Thyroid gland (tissue), 4 donors: ENCODE measurements at regions not wholly inside any gene's neighbourhood (a gene's known extent, or its start where the extent isn't known, plus 50 kb on each side); places are given as distances from the start of the nearest gene placed in this dataset.

ENCODE experiments used
- POLR2A ChIP-seq, 2 donors: fragments of 450-650 bp; IDR thresholded peaks; one replicate each; pipeline ENCODE4 v1.6.1; 2017; ENCODE audit warnings: antibody characterized with exemption in 2 of 2, mild to moderate bottlenecking in 2 of 2, moderate library complexity in 1 of 2
- TF ChIP-seq, protein P1 (sequence below), 6 experiments: fragments of 200-600 bp in 3 of 6; fragments of 450-650 bp in 3 of 6; sonication (generic) in 3 of 6; IDR thresholded peaks; one replicate each; pipeline ENCODE4 v1.5.1; 2016 to 2019; ENCODE audit warnings: antibody characterized with exemption in 6 of 6, mild to moderate bottlenecking in 2 of 6, inconsistent platforms in 1 of 6, moderate library complexity in 1 of 6

DNA sequence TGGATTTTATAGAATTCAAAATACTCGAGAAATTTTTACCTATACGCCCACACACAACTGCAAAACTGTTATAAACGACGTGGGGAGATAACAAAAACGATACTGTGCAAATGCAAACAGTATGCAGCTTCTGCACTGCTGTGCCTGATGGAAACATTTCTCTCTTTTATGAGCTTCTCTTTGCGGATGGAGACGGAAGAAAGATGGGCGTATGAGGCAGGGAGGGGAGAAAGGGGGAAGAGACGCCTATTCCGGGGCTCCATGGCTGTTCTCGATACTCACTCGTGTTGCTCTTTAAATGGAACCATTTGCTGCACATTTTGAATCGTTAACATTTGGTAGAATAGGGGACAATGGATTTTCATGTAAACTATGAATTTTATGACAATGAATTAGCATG is 69.1 kb upstream of the EXOC2 start:
- TF ChIP-seq, protein P1, sequence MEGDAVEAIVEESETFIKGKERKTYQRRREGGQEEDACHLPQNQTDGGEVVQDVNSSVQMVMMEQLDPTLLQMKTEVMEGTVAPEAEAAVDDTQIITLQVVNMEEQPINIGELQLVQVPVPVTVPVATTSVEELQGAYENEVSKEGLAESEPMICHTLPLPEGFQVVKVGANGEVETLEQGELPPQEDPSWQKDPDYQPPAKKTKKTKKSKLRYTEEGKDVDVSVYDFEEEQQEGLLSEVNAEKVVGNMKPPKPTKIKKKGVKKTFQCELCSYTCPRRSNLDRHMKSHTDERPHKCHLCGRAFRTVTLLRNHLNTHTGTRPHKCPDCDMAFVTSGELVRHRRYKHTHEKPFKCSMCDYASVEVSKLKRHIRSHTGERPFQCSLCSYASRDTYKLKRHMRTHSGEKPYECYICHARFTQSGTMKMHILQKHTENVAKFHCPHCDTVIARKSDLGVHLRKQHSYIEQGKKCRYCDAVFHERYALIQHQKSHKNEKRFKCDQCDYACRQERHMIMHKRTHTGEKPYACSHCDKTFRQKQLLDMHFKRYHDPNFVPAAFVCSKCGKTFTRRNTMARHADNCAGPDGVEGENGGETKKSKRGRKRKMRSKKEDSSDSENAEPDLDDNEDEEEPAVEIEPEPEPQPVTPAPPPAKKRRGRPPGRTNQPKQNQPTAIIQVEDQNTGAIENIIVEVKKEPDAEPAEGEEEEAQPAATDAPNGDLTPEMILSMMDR (IDR thresholded peaks at IDR 0.05) = no peak
- TF ChIP-seq POLR2A (IDR thresholded peaks at IDR 0.05) = no peak
